ENCODE measurements at regions not wholly inside any gene's neighbourhood (a gene's known extent, or its start where the extent isn't known, plus 50 kb on each side); places are given as distances from the start of the nearest gene placed in this dataset.

- intact Hi-C loops (cut with DNase I) = no loop called here
- DNase-seq = no peak
- no peaks in the 10 kb centered on the region for H3K36me3 ChIP-seq
- no peak overlapping the region for H3K4me3 ChIP-seq
- no peak for TF ChIP-seq EP300 (IDR thresholded peaks at IDR 0.05)
- no peak for TF ChIP-seq POLR2A (IDR thresholded peaks at IDR 0.05)
- TF ChIP-seq CTCF (IDR thresholded peaks at IDR 0.05) = no peak
- no peaks in the 10 kb centered on the region for H3K27me3 ChIP-seq
- no peak overlapping the region for H3K27ac ChIP-seq
- 51 to 65% (median 62%) methylated on average over 5 of the region's 5 CpGs for WGBS, 3 donors
- no peaks in the 10 kb centered on the region for H3K4me1 ChIP-seq (ENCODE audit: insufficient read depth)
- no peaks in the 10 kb centered on the region for H3K9me3 ChIP-seq
Measured at GRCh38 chr16:8458481-8459046, 131.7 kb downstream of the TMEM114 start.

- TF ChIP-seq EP300 (IDR thresholded peaks at IDR 0.05) (no peak), POLR2A (IDR thresholded peaks at IDR 0.05) (no peak), CTCF (IDR thresholded peaks at IDR 0.05) (no peak)
- no peaks in the 10 kb centered on the region for H3K4me1 ChIP-seq (ENCODE audit: insufficient read depth)
- H3K27me3 ChIP-seq = no peaks in the 10 kb centered on the region
- intact Hi-C loops (cut with DNase I) = no loop called here
- H3K4me3 ChIP-seq = no peak overlapping the region
- H3K9me3 ChIP-seq = no peaks in the 10 kb centered on the region
- 60 to 64% (median 64%) methylated on average over 4 of the region's 4 CpGs for WGBS, 3 donors
- DNase-seq = no peak
- H3K27ac ChIP-seq = no peak overlapping the region
- H3K36me3 ChIP-seq = no peaks in the 10 kb centered on the region
Measured at GRCh38 chr16:8453359-8453758, 137.0 kb downstream of the TMEM114 start.

- no peaks in the 10 kb centered on the region for H3K36me3 ChIP-seq
- no peaks in the 10 kb centered on the region for H3K9me3 ChIP-seq
- H3K27ac ChIP-seq = no peak overlapping the region
- H3K27me3 ChIP-seq = no peaks in the 10 kb centered on the region
- no peak for TF ChIP-seq CTCF (IDR thresholded peaks at IDR 0.05)
- no peak for TF ChIP-seq EP300 (IDR thresholded peaks at IDR 0.05)
- no peak for TF ChIP-seq POLR2A (IDR thresholded peaks at IDR 0.05)
- no peak overlapping the region for H3K4me3 ChIP-seq
- WGBS, 3 donors = 53 to 61% (median 59%) methylated on average over 3 of the region's 3 CpGs
- DNase-seq = no peak
- no peaks in the 10 kb centered on the region for H3K4me1 ChIP-seq (ENCODE audit: insufficient read depth)
- intact Hi-C loops (cut with DNase I) = no loop called here
Measured at GRCh38 chr16:8452941-8453340, 137.4 kb downstream of the TMEM114 start.

GRCh38 chr16:8436931-8437330, 153.4 kb downstream of the TMEM114 start:
- Histone ChIP-seq H3K27me3 (no peaks in the 10 kb centered on the region), H3K27ac (no peak overlapping the region), H3K4me1 (ENCODE audit: insufficient read depth) (no peaks in the 10 kb centered on the region), H3K4me3 (no peak overlapping the region), H3K9me3 (no peaks in the 10 kb centered on the region), H3K36me3 (no peaks in the 10 kb centered on the region)
- no peak for DNase-seq
- WGBS, 3 donors = 73 to 79% (median 78%) methylated on average over 5 of the region's 5 CpGs
- TF ChIP-seq POLR2A (IDR thresholded peaks at IDR 0.05) (no peak), CTCF (IDR thresholded peaks at IDR 0.05) (no peak), EP300 (IDR thresholded peaks at IDR 0.05) (no peak)
- intact Hi-C loops (cut with DNase I) = no loop called here

Measured in ovary (tissue), 7 donors.